ENCODE measurements at regions not wholly inside any gene's neighbourhood (a gene's known extent, or its start where the extent isn't known, plus 50 kb on each side); places are given as distances from the start of the nearest gene placed in this dataset.
A peak's percentile ranks its signal among the peaks of the same experiment; 100 is the strongest.

- no peak overlapping the region for H3K4me3 ChIP-seq (ENCODE audit: low read depth, low read length)
- ChIA-PET POLR2A (no interaction called here), CTCF (no interaction called here)
- DNase-seq (ENCODE audit: low read depth, low spot score) = peak; percentile 7
- no peak for TF ChIP-seq CTCF (IDR thresholded peaks at IDR 0.05; ENCODE audit: insufficient read depth, low read length, missing control alignments)
Measured at GRCh38 chr1:101738475-101738874, 258.3 kb downstream of the OLFM3 start.

- TF ChIP-seq CTCF (IDR thresholded peaks at IDR 0.05; ENCODE audit: insufficient read depth, low read length, missing control alignments) = no peak
- ChIA-PET POLR2A (no interaction called here), CTCF (no interaction called here)
- no peak overlapping the region for H3K4me3 ChIP-seq (ENCODE audit: low read depth, low read length)
- DNase-seq (ENCODE audit: low read depth, low spot score) = no peak
Measured at GRCh38 chr1:101739146-101739545, 257.6 kb downstream of the OLFM3 start.

GRCh38 chr1:101739826-101740330 lies 256.8 kb downstream of the OLFM3 start:
- POLR2A ChIA-PET = no interaction called here
- H3K4me3 ChIP-seq (ENCODE audit: low read depth, low read length) = no peak overlapping the region
- DNase-seq (ENCODE audit: low read depth, low spot score) = no peak
- CTCF ChIA-PET = no interaction called here
- no peak for TF ChIP-seq CTCF (IDR thresholded peaks at IDR 0.05; ENCODE audit: insufficient read depth, low read length, missing control alignments)

GRCh38 chr1:101741910-101742309 lies 254.8 kb downstream of the OLFM3 start:
- POLR2A ChIA-PET = no interaction called here
- no peak overlapping the region for H3K4me3 ChIP-seq (ENCODE audit: low read depth, low read length)
- TF ChIP-seq CTCF (IDR thresholded peaks at IDR 0.05; ENCODE audit: insufficient read depth, low read length, missing control alignments) = no peak
- no peak for DNase-seq (ENCODE audit: low read depth, low spot score)
- CTCF ChIA-PET = no interaction called here

- no peak for DNase-seq (ENCODE audit: low read depth, low spot score)
- H3K4me3 ChIP-seq (ENCODE audit: low read depth, low read length) = no peak overlapping the region
- POLR2A ChIA-PET = no interaction called here
- CTCF ChIA-PET = no interaction called here
- TF ChIP-seq CTCF (IDR thresholded peaks at IDR 0.05; ENCODE audit: insufficient read depth, low read length, missing control alignments) = no peak
Measured at GRCh38 chr1:101742509-101742908, 254.2 kb downstream of the OLFM3 start.

- TF ChIP-seq CTCF (IDR thresholded peaks at IDR 0.05; ENCODE audit: insufficient read depth, low read length, missing control alignments) = no peak
- CTCF ChIA-PET = no interaction called here
- no peak overlapping the region for H3K4me3 ChIP-seq (ENCODE audit: low read depth, low read length)
- no peak for DNase-seq (ENCODE audit: low read depth, low spot score)
- POLR2A ChIA-PET = no interaction called here
Measured at GRCh38 chr1:101745551-101746270, 251.0 kb downstream of the OLFM3 start.
